K562 (cell line): ENCODE measurements at regions not wholly inside any gene's neighbourhood (a gene's known extent, or its start where the extent isn't known, plus 50 kb on each side); places are given as distances from the start of the nearest gene placed in this dataset.

Experiments used
- ATAC-seq: fragments of 200-7000 bp; cut with Tn5 transposase; 3 replicates; pipeline ENCODE4 v1.9.1; 2020; ENCODE audit warnings: moderate library complexity
- BruUV-seq: library from RNA; stranded (reverse); fragments of 400-500 nt; replicated peaks from 2 replicates; lab custom pipeline; 2021; lab: Mats Ljungman, UMichigan
- CTCF ChIA-PET: fragments of 300-600 bp; formaldehyde crosslinking; extraction: SDS; loops from one replicate; lab custom pipeline; 2021; ENCODE audit warnings: low intra/inter-chr PET ratio; lab: Yijun Ruan, JAX
- POLR2A ChIA-PET: fragments of 300-600, 350-650 bp; sonication (Branson Sonifier 250); formaldehyde crosslinking; extraction: SDS; loops from one replicate; lab custom pipeline; 2021; ENCODE audit warnings: antibody characterized with exemption, inconsistent platforms; lab: Yijun Ruan, JAX
- DNase-seq, 4 experiments: peaks; one replicate each; pipeline versions ENCODE4 v3.0.0 to v3.0.0-alpha.2; 2011 to 2018; ENCODE audit warnings: low spot score in 3 of 4, mixed read lengths in 3 of 4; ENCODE audit errors: extremely low read depth in 1 of 4
- FAIRE-seq: peaks from 2 replicates; lab custom pipeline; 2011; peaks lifted over from hg19 to GRCh38; lab: Jason Lieb, UNC
- H2AFZ ChIP-seq: 2 replicates; pipeline ENCODE4 v1.6.0; 2011; ENCODE audit warnings: low read depth, low read length, control low read depth, inconsistent platforms
- H3K27ac ChIP-seq: fragments of 200-600 bp; 3 replicates; pipeline ENCODE4 v1.8.0; 2011; ENCODE audit warnings: low read depth, mild to moderate bottlenecking, control low read depth, inconsistent platforms, low read length, moderate library complexity, mixed read lengths; ENCODE audit errors: extremely low read depth
- H3K27me3 ChIP-seq, 2 experiments: fragments of 300-600 bp in 1 of 2; 2 replicates in 1 of 2; 3 replicates in 1 of 2; pipeline versions ENCODE4 v1.6.0 to v1.8.0; 2011; ENCODE audit warnings: inconsistent platforms in 2 of 2, low read length in 2 of 2, mild to moderate bottlenecking in 1 of 2, mixed read lengths in 1 of 2, moderate library complexity in 1 of 2; ENCODE audit not compliant: control insufficient read depth in 2 of 2, insufficient read depth in 2 of 2
- H3K36me3 ChIP-seq: fragments of 300-600 bp; 3 replicates; pipeline ENCODE4 v1.8.0; 2011; ENCODE audit warnings: mild to moderate bottlenecking, low read length, inconsistent platforms; ENCODE audit not compliant: control insufficient read depth, insufficient read depth
- H3K4me1 ChIP-seq, 2 experiments: fragments of 200-600 bp in 1 of 2; replicated peaks in 1 of 2; 2 replicates in 1 of 2; 3 replicates in 1 of 2; pipeline versions ENCODE4 v1.5.1 to v1.8.0; 2011; ENCODE audit warnings: inconsistent platforms in 2 of 2, low read length in 2 of 2, mild to moderate bottlenecking in 1 of 2, mixed read lengths in 1 of 2, moderate library complexity in 1 of 2; ENCODE audit not compliant: control insufficient read depth in 2 of 2, insufficient read depth in 2 of 2
- H3K4me2 ChIP-seq: 2 replicates; pipeline ENCODE4 v1.6.1; 2011; ENCODE audit warnings: low read length, control low read depth, inconsistent platforms, mixed read lengths; ENCODE audit not compliant: insufficient read depth
- H3K4me3 ChIP-seq: fragments of 200-600 bp; sonication (generic), shearing (Covaris generic); 2 replicates; pipeline ENCODE4 v1.5.1; 2016; ENCODE audit warnings: control low read depth, inconsistent platforms
- H3K79me2 ChIP-seq: fragments of 200-600 bp; 3 replicates; pipeline ENCODE4 v1.8.0; 2011; ENCODE audit warnings: low read length, inconsistent platforms; ENCODE audit not compliant: control insufficient read depth, insufficient read depth
- H3K9ac ChIP-seq, 2 experiments: 2 replicates each; pipeline versions ENCODE4 v1.6.0 to v1.6.1; 2011; ENCODE audit warnings: low read depth in 2 of 2, low read length in 2 of 2, control low read depth in 1 of 2, inconsistent platforms in 1 of 2, mild to moderate bottlenecking in 1 of 2, mixed read lengths in 1 of 2; ENCODE audit not compliant: insufficient read depth in 1 of 2
- H3K9me1 ChIP-seq: one replicate; pipeline ENCODE4 v1.6.0; 2011; ENCODE audit warnings: inconsistent platforms, mild to moderate bottlenecking, low read length, moderate library complexity; ENCODE audit not compliant: control insufficient read depth, insufficient read depth
- H3K9me3 ChIP-seq: replicated peaks from 2 replicates; pipeline ENCODE4 v1.5.1; 2011; ENCODE audit warnings: low read depth, low read length, inconsistent platforms; ENCODE audit not compliant: control insufficient read depth, insufficient read depth
- H4K20me1 ChIP-seq: replicated peaks from 2 replicates; pipeline ENCODE4 v1.6.1; 2011; ENCODE audit warnings: low read length, inconsistent platforms, mixed read lengths; ENCODE audit not compliant: control insufficient read depth, insufficient read depth
- HIVEP1 ChIP-seq: fragments of 250-450 bp; sonication (Bioruptor Pico); IDR thresholded peaks from 2 replicates; pipeline ENCODE4 v1.4.0; 2020; ENCODE audit warnings: mild to moderate bottlenecking
- KLF1 ChIP-seq: fragments of 450-650 bp; IDR thresholded peaks from 2 replicates; pipeline ENCODE4 v1.6.1; 2016; ENCODE audit warnings: missing genetic modification characterization, missing compliant biosample characterization
- NEUROD1 ChIP-seq: fragments of 150-350 bp; IDR thresholded peaks from 2 replicates; pipeline ENCODE4 v1.6.1; 2014; ENCODE audit warnings: borderline replicate concordance, low read length, low read depth; ENCODE audit not compliant: partially characterized antibody
- SMARCA4 ChIP-seq: fragments of 450-650 bp; IDR thresholded peaks from 2 replicates; pipeline ENCODE4 v1.6.1; 2016
- SMARCA5 ChIP-seq: fragments of 450-650 bp; IDR thresholded peaks from 2 replicates; pipeline ENCODE4 v1.6.1; 2016
- SMARCC2 ChIP-seq: fragments of 450-650 bp; IDR thresholded peaks from 2 replicates; pipeline ENCODE4 v1.6.1; 2017; ENCODE audit warnings: antibody characterized with exemption, moderate library complexity, mild to moderate bottlenecking, low read depth
- TAF9B ChIP-seq: fragments of 450-650 bp; IDR thresholded peaks from 2 replicates; pipeline ENCODE4 v1.6.1; 2018; ENCODE audit warnings: mild to moderate bottlenecking; ENCODE audit not compliant: partially characterized antibody
- TCFL5 ChIP-seq: fragments of 250-450 bp; sonication (Bioruptor Pico); conservative IDR thresholded peaks from 2 replicates; pipeline ENCODE4 v1.6.1; 2021; ENCODE audit warnings: mild to moderate bottlenecking, moderate library complexity, matching md5 sums
- TEAD2 ChIP-seq: fragments of 450-650 bp; IDR thresholded peaks from 2 replicates; pipeline ENCODE4 v1.6.1; 2016; ENCODE audit warnings: missing genetic modification characterization, control low read depth, missing compliant biosample characterization
- TSHZ1 ChIP-seq: fragments of 250-450 bp; sonication (Bioruptor Pico); IDR thresholded peaks from 2 replicates; pipeline ENCODE4 v1.4.0; 2020; ENCODE audit warnings: mild to moderate bottlenecking, moderate library complexity
- ZNF609 ChIP-seq: sonication (generic); formaldehyde crosslinking; IDR thresholded peaks from 2 replicates; pipeline ENCODE4 v1.8.1; 2023; ENCODE audit warnings: missing genetic modification reagents, mild to moderate bottlenecking, borderline replicate concordance
- WGBS: fragments of 100-300 bp; shearing (Covaris generic); methylation state at CpG from one replicate; pipeline ENCODE4 v1.1.6; 2016; ENCODE audit warnings: low coverage, mixed read lengths; ENCODE audit not compliant: insufficient coverage; ENCODE audit errors: missing lambda C conversion rate; 5-methylcytosine and 5-hydroxymethylcytosine counted together
- in situ Hi-C: fragments of 300-500 bp; cut with MboI; formaldehyde crosslinking; loops from 4 replicates; pipeline ENCODE4 v1.15.0; 2018; ENCODE audit warnings: inconsistent platforms, mixed read lengths
- intact Hi-C: fragments of 100-400 bp; cut with micrococcal nuclease; formaldehyde crosslinking; loops from 2 replicates; pipeline ENCODE4 v1.14.2; 2022
- TF ChIP-seq, protein P1 (sequence below): fragments of 450-650 bp; formaldehyde crosslinking; IDR thresholded peaks from 2 replicates; pipeline ENCODE4 v1.4.0; 2020; ENCODE audit warnings: mild to moderate bottlenecking, moderate library complexity

DNA sequence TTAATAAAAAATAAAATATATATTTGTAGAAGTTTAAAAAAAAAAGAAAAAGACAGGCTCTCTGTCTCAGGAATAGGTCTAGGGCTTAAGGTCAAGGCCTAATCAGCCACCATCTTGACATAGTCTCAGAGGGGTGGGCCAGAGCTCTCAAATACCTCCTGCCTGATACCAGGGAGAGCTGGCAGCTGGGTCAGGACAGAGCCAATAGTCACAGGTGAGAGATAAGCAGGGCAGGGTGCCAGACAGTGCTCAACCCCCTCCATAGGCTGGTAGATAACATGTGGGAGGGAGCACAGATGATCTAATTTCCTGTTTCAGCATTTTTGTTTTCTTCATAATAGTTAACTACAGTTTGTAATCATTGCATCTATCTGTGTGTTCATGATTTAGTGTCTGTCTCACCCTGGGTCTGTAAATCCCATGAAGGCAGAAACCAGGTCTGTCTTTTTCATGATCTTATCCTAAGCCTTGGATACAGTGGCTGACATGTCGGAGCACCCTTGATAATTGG lies 152.0 kb upstream of the GRIK3 start:
- no peak for TF ChIP-seq TCFL5 (CRISPR knock-in tag)
- TF ChIP-seq TAF9B: no peak
- TF ChIP-seq TEAD2 (tag): no peak
- TF ChIP-seq TSHZ1 (CRISPR knock-in tag): no peak
- no peak for TF ChIP-seq ZNF609 (CRISPR knock-in tag)
- no peak for TF ChIP-seq SMARCA5
- TF ChIP-seq HIVEP1: no peak
- TF ChIP-seq SMARCA4: no peak
- TF ChIP-seq, protein P1, sequence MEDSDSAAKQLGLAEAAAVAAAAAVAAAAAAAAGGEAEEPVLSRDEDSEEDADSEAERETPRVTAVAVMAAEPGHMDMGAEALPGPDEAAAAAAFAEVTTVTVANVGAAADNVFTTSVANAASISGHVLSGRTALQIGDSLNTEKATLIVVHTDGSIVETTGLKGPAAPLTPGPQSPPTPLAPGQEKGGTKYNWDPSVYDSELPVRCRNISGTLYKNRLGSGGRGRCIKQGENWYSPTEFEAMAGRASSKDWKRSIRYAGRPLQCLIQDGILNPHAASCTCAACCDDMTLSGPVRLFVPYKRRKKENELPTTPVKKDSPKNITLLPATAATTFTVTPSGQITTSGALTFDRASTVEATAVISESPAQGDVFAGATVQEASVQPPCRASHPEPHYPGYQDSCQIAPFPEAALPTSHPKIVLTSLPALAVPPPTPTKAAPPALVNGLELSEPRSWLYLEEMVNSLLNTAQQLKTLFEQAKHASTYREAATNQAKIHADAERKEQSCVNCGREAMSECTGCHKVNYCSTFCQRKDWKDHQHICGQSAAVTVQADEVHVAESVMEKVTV (CRISPR knock-in tag): no peak
- no peak for TF ChIP-seq KLF1 (tag)
- TF ChIP-seq NEUROD1: no peak
- TF ChIP-seq SMARCC2: no peak
- no peak for FAIRE-seq
- Histone ChIP-seq H3K79me2 (no peaks in the 10 kb centered on the region), H3K27ac (no peak overlapping the region), H3K36me3 (no peaks in the 10 kb centered on the region), H3K9me3 (no peaks in the 10 kb centered on the region), H2AFZ (no peak overlapping the region), H3K9me1 (no peaks in the 10 kb centered on the region), H3K9ac (no peak overlapping the region), H4K20me1 (no peaks in the 10 kb centered on the region), H3K27me3 (no peaks in the 10 kb centered on the region), H3K4me1 (no peaks in the 10 kb centered on the region), H3K4me3 (no peak overlapping the region), H3K4me2 (no peak overlapping the region)
- WGBS: 0% methylated on average over 1 of the region's 1 CpG
- no TSS peak for BruUV-seq
- ChIA-PET CTCF (no interaction called here), POLR2A (interaction anchor here (0.7 kb wide), 1 partner anchor 829 kb away, joined by 3 read pairs; no protein-coding TSS in a partner anchor)
- in situ Hi-C loops: no loop called here
- no peak for ATAC-seq
- intact Hi-C loops: no loop called here
- DNase-seq: no peak
